Inflammatory macrophage (primary cell): ENCODE measurements at regions not wholly inside any gene's neighbourhood (a gene's known extent, or its start where the extent isn't known, plus 50 kb on each side); places are given as distances from the start of the nearest gene placed in this dataset.

Source experiments
- DNase-seq, 2 donors: peaks; one replicate each; pipeline ENCODE4 v3.0.0-alpha.2; 2020 to 2022

DNA sequence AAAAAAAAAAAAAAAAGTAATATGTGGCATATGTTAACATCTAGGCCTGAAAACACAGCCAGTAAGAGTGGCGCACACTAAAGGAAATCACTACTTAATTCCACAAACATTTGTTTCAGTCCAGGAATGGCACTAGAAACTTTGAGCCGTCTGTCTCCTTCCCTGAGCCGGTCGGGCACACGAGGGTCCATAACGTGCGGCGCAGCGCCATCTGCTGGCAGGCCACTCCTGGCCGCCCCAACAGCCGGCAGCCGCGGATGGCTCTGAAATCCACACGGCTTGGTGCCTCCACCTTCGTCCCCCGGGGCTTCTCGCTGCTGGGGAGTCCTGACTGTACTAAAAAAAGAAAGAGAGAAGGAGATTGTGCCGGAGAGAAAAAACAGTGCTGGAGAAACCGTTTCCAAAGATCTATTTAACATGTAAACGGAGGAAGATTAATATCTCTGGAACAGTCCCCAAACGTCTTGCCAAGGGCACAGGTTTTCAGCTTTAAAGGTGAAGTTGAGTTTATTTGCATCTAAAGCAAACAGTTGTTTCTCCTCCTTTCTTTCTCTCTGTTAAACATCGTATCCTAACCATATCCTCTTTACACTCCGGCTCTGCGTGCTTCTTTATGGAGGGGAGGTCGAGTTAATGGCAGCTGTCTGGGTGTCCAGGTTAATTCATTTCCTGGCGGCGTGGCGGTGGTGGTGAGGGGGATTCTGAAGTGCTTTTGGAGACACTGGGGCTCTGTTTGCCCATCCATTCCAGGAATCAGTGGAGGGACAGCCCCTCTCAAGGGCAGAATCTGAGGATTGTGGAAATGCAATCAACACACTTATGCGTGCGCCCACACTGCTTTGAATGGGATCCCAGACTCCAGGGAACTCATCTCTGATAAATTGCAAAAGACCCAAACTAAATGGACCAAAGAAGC, 611.3 kb upstream of the SALL1 start:
- peak; percentile 19 to 58 for DNase-seq

DNA sequence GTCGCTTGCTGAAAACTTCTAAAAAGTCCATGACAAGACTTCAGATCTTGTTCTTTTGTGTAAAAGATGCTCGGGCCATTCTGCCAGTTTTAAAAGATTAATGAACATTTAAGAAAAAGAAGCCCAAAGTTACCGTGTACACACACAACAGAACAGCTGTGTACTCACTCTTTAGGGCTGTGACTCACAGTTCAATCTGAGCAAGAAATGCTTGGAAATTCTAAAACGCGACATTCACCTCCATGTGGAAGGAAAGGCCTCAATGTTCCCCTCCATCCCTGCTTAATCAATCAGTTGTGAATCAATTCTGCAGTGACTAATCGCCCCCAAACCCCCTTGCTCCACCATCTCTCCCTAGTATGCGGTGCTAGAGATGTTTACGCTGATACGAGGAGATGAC, 609.9 kb upstream of the SALL1 start:
- no peak for DNase-seq

DNA sequence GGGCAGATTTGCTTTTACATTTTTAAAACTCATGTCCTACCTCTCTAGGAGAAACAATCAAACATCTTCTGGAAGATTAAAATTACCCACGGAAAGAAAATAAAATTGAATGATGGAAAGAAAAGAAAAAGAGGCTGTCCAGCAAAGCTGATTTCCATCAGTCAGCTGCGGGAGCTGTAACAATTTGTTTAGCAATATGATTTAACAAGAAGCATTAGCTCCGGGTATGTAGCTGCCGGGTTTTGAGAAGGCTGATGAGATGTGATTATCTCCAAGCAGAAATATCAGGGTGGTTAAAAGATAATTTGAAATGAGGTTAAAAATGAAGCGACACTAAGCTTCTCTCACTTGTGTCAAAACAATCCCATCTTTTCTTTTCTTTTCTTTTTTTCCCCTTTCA, 608.9 kb upstream of the SALL1 start:
- no peak for DNase-seq

DNA sequence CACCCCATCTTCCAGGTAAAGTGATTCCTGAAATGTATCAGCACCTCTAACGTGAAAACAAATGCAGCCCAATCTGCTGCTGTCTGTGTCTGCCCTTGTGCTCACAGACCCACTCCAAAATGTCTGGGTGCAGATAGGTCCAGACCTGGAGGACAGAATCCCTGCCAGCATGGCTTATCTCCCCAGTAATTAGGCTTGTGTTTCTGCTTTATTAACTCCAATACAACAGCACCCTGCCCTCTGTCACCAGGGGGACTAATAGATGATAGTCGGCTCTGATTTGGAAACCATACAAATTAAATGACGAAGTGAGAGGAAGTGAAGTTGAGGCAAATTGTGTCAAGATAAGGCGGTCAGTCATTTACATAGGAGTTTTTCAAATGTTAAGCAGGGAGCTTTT, 608.3 kb upstream of the SALL1 start:
- DNase-seq, result no peak

DNA sequence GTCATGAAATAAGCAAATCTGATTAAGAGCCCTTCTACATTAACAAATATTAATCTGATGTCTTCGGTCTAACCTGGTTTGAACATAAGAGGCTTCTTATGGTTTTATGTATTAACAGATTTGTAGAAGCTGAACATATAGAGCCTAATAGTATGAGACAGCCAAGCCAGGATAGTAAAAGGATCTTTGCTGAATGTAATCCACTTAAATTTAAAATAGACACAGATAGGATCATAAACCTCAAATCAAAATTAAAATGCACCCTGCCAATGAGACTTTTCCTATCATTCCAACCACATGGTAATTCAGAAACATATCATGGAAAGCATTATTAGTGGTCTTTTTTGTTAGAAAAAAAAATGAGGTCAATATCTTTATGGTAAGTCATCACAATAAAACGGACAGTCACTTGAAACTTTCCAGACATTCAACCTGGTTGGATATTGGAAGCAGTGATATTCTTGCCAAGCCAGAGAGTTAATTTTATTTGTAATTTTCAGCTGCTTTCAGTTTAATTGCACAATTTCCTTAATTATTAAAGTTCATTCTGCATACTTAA, 606.9 kb upstream of the SALL1 start:
- no peak for DNase-seq

DNA sequence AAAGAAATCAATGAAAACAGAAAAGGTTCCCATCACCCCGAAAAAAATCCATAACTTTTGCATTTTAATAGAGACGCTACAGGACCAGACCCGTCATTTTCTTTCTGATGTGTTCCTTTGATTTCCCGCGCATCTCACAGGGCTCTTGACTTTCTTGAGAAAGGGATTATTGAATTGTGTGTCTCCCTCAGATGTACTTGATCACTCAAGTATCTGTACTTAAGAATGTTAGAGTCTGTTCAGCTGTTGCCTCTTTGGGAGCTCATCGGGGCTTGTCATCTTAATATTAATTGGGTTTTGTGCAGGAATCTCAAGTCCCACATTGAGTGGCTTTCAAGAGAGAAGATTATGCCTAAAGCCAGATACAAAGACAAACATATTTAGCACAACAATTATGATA, 606.4 kb upstream of the SALL1 start:
- no peak for DNase-seq

DNA sequence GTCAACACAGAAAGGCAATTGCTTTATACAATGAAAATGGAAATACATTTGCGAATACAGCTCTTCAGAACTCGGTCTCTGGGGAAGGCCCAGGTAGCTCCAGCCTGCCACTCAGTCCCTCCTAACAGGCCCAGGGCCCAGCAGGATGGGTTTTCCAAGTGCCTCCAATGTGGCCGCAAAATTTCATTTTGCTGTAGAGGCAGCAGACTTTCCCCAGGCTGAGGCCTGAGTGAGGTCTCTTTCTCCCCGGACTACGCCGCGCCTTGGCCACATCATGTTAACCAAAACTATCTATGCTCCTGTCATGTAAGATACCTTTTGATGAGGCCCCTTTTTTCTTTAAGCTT, 606.0 kb upstream of the SALL1 start:
- no peak for DNase-seq

DNA sequence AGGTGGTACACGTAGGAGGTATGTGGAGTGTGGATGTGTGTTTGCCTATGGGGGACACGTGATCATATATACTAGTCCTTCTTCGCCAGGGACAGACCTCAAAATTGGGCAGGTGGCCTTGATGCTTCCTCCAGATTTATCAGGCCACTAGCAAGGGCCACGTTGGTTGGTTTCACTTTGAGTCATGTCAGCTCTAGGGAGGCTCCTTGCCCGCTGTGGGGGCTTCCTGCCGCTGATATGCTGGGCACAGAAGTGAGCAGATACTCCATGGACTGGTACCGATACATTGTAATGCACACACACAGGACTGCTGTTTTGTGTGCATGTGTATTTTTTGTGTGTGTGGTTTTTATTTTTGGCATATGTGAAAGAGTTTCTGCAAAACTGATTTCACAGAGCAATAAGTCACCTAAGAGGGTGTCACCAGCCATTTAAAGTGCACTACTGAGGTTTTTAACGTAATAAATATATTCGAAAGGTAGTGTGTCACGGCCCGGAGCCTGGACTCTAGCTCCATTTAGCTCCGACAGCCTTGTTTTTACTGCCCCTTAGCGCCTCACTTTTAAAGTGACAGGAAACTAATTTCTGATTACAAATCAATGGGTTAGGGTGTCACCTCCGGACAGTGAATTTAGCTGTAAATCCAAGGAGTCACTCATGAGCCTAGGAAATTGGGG, 605.5 kb upstream of the SALL1 start:
- no peak for DNase-seq

DNA sequence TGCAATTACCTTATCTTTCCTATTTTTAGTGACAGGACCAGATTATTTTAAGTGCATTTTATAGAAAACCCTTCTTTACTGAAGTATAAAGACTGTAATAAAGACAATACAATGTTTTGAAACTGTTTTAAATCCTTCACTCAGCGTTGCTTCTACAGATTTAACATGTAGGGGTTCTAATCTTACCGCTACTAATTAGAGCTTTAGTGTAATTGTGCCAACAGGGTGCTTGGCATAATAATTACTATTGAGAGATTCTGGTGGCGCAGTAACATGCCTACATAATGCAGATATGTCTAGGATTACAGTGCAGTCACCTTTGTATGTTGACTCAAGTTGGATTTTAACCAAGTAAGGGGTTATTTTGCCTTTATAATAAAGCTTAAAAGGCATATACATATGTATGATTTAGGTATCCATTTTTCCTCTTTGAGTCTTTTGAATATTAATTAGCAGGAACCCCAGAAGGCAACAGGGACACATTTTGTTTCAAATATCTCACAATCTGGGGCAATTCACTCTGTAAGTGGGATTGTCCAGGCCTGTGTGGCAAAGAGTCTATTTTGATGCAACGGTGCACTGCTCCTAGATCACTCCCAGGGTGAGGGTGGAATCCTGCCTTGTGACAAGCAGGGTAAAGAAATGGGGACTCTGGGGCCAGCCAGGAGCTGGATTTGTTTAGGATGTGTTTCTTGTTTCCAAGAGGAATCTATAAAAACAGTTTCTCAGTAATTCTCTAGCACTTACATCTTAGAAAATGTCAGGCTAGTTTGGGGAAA, 604.7 kb upstream of the SALL1 start:
- no peak for DNase-seq

DNA sequence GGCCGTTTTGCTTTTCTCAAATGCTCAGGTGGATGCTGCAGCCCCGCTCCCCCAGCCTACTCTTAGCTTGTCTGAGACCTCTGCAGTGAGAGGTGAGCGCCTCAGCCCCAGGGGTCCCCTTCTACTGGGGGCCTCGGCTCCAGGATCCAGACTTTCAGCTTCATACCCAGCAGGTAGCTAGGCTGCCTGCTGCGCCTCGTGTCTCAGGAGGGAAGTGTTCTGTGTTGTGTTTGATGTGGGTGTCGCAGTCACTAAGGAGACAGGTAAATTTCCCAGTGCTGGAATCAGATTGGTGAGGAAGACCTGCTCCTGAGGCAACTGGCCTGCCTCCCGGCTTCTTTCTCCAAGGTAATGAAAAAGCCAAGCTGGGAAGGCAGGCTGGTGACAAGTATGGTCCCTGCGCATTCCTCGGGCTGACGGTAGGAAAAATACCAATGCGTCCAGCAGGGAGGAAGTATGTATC, 604.0 kb upstream of the SALL1 start:
- DNase-seq, result no peak

DNA sequence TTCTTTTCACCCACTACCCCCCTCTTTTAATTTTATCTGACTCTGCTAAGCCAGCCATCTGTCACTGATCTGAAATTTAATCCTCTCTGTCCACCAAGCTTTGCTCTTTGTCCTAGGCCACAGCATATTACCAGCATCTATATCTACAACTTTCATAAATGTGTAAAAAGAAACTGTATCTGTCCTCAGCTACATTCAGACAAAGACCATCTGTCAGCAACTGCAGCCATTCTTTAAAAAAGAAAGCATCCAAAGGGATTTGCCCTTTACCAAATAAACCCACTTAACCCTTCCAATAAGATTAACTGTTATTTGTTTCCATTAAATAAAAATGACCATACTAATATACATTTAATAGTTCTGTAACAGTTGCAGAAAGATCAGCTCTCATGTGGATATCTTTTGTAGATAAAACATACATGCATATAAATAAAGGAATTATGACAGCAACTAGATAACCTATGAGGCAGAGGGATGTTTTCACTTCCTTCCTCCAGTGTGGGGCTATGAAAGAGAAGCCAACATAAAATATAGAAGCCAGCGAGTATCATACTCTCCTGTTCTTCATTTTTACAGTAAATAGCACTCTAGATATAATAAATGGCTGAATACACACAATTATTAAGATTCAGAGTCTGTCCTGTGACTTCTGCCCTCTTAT, 602.5 kb upstream of the SALL1 start:
- no peak for DNase-seq

DNA sequence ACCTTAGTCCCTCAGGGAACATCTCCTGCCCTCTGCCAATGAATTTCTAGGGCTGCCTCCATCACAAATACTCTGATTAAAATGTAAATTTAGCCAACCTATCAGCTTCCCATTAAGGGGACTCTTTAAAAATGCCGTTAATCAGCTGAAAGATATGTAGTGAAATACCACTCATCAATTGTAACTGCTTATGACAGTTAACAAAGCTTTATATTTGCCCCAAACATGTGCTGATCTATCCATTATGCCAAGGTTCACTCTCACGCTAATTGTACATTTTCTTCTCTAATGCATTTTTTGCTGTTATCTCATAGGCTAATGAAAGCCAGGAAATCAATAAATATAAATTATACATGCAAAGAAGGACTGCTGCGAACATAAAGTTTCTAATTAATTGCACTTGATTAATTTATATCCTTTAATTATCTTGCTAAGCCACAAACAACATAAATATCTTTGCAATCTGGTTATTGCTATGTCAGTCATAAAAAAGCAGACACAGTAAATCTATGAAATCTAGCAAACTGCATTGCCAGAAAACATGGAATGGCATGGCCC, 601.4 kb upstream of the SALL1 start:
- no peak for DNase-seq

DNA sequence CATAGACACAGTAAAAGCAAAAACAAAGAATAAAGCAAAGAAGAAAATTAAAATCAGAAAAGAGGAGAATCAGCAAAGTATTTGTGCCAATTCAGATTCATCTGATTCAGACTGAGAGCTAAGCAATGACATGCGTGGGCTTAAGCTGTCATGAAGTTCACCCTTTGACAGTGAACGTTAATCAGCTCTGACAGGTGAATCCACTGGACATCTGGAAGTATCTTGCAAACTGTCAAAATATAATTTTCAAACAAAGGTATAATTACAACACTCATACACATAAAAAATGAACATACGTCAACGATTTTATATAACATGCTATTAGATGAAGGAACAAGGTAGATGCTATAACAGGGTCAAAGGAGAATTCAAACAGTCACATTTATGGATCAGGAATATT, 596.3 kb upstream of the SALL1 start:
- no peak for DNase-seq

DNA sequence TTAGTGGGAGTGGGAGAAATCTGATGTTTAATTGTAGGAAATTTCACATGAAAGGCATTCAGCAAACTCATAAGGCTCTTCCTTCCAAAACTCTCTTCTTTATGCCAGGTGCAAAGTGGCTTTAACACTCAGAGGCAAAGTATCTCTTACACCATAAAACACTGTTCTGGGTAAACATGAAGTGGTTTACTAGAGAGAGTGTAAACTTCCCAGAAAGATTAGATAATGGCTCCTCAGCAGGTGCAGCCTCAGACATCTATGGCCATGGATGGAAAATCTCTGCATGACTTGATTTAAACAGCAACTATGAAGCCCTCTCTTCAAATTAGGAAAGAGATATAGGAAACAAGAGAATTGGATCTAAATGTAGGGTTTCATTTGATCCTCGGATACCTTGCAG, 583.1 kb upstream of the SALL1 start:
- DNase-seq, result no peak

DNA sequence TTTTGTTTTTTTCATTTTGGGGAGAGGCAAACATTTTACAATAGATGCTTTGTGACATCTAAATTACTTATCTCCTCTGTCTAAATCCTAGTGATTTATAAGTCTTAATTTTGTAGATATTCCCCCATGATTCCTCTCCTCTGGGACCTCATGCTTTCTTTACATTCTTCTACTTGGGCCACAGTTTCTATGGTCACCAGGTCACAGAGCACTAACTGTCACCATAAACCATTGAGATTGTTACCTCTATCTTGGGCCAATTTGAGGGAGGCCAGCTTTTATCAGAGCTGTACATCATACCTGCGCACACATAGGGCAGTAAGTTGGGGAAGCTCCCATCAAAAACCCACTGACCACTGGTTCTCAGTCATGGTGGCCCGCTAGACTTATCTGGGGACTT, 582.1 kb upstream of the SALL1 start:
- no peak for DNase-seq

DNA sequence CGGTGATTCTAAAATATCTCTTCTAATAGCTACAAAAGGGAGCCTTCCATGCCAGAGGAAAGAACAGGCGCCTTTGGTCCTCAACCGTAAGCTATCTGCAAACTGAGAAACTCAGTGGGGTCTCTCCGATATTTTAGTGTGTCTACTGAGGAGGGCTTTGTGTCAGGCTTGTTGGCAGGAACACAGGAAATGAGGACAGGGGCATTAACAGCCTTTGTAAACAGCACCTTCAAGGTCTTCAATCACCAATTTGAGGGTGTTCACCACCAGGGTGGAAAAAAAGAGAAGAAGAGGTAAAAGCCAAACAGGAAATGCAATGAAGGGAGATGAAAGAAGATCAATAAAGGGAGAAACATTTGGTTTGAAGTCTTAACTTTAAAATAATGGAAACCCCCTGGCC, 580.1 kb upstream of the SALL1 start:
- no peak for DNase-seq

DNA sequence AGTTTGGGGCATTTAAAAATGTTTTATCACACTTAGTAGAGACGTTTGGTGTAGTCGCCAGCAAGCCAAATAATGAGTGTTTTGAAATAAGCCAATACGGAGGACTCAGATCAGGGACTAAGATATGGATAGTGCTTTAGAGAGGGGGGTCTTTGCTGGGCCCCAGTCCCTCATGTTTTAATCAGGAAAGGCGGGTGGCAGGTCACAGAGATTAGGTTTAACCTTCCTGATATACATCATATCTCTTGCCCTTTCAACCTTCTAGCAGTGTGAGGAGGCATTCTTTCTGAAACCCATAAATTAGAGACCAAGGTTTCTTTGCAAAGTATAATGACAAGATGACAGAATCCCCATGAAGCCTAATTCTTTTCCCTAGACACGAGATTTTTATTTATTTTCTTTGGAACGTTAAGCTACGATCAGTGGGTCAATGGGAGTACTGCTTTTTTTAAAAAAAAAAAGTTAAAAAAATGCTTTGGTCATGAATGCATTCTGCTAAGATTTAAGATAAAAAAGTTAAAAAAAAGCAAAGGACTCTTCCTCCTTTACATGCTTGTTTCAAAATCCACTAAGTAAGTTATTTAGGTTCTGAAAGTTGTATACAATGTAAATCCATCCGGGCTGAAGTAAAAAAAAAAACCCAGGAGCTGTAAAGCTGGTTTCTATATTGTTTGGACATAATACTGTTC, 572.1 kb upstream of the SALL1 start:
- no peak for DNase-seq

DNA sequence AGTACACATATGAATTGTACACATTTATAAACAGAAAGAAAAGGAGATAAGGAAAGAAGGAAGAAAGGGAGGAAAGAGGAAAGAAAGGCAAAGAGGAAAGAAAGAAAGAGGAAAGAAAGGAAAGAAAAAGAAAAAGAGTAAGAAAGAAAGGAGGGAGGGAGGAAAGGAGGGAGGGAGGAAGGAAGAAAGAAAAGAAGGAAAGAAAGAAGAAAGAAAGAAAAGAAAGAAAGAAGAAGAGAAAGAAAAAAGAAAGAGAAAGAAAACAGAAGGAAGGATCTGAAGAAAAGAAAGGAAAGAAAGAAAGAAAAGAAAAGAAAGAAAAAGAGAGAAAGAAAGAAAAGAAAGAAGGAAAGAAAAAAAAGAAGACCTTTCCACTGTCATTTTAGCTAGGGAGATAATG, 571.4 kb upstream of the SALL1 start:
- no peak for DNase-seq

DNA sequence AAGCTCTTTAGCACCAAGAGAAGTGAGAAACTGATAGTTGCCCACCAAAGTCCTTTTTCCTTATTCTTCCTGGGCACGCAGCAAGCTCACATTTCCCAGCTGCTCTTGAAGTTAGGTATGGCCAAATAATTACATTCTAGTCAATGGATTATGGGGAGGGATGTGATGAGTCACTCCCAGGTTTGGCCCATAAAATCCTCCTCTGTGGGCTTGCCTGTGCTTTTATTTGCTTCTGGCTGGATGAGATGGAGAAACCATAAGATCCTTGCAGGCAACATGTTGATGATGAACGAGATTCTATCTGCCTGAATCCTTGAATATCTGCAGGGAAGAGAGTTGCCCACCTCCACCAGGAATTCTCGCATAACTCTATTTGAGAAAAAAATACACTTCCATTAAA, 568.3 kb upstream of the SALL1 start:
- DNase-seq, result no peak

DNA sequence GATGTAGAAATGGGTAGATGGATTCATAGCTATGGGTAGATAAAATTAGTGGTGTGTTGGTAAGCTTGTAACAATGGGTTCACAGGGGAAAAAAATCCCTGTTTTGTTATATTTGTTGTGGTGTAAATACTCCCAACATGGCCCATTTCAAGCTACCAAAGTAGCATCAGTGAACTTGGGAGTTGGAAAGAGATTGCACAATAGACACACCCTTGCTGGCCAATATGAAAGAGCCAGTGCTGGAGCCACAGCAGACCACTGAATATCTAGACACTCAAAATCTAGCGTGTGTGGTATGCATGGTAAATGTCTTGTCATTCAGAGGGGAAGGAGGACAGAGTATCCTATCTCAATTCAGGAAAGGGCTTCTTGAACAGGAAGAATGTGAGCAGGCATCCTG, 565.1 kb upstream of the SALL1 start:
- no peak for DNase-seq

DNA sequence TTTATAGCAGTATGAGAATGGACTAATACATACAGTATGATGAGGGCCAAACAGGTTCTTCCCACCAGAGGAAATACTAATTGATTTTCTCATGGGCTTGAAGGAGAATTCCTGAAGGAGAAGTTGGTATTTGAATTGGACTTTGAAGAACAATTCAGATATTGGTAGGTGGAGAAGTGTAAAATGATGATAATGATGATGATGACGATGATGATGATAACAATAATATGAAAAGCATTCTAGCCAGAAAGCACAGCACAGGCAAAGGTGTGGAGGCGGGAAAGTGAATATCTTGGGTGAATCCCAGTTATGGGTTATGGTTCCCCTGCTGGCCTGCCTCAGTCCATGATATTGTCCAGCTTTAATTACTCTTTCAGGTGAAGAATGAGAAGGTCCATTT, 562.4 kb upstream of the SALL1 start:
- no peak for DNase-seq
